C4-2B (cell line): ENCODE measurements at regions not wholly inside any gene's neighbourhood (a gene's known extent, or its start where the extent isn't known, plus 50 kb on each side); places are given as distances from the start of the nearest gene placed in this dataset.

Experiments
- H3K27ac ChIP-seq: fragments of 450-650 bp; 2 replicates; pipeline ENCODE4 v1.5.1; 2017
- ZFX ChIP-seq: fragments of 450-650 bp; IDR thresholded peaks from 2 replicates; pipeline ENCODE4 v1.6.1; 2017
- TF ChIP-seq, protein P1 (sequence below): fragments of 450-650 bp; conservative IDR thresholded peaks from 2 replicates; pipeline ENCODE4 v1.5.1; 2017; ENCODE audit warnings: mild to moderate bottlenecking

GRCh38 chr1:90798883-90799282, 81.8 kb upstream of the BARHL2 start:
- TF ChIP-seq ZFX: no peak
- TF ChIP-seq, protein P1, sequence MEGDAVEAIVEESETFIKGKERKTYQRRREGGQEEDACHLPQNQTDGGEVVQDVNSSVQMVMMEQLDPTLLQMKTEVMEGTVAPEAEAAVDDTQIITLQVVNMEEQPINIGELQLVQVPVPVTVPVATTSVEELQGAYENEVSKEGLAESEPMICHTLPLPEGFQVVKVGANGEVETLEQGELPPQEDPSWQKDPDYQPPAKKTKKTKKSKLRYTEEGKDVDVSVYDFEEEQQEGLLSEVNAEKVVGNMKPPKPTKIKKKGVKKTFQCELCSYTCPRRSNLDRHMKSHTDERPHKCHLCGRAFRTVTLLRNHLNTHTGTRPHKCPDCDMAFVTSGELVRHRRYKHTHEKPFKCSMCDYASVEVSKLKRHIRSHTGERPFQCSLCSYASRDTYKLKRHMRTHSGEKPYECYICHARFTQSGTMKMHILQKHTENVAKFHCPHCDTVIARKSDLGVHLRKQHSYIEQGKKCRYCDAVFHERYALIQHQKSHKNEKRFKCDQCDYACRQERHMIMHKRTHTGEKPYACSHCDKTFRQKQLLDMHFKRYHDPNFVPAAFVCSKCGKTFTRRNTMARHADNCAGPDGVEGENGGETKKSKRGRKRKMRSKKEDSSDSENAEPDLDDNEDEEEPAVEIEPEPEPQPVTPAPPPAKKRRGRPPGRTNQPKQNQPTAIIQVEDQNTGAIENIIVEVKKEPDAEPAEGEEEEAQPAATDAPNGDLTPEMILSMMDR: no peak
- H3K27ac ChIP-seq: no peak overlapping the region

DNA sequence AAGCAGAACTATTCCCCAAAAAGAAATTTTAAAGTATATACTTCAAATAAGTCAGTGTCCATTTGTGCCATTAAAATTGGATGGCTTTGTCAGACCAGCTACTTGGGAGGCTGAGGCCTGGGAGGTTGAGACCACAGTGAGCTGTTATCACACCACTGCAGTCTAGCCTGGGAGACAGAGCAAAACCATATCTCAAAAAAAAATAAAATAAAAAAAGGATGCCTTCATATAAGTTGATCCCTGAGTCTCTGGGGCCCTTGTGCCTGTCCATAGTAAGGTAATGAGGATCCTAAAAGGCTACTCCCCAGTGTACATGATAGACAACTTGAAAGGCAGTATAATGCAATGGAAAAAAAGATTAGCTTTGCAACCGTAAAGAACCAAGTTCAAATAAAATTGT, 81.2 kb upstream of the BARHL2 start:
- TF ChIP-seq, protein P1: no peak
- no peak overlapping the region for H3K27ac ChIP-seq

DNA sequence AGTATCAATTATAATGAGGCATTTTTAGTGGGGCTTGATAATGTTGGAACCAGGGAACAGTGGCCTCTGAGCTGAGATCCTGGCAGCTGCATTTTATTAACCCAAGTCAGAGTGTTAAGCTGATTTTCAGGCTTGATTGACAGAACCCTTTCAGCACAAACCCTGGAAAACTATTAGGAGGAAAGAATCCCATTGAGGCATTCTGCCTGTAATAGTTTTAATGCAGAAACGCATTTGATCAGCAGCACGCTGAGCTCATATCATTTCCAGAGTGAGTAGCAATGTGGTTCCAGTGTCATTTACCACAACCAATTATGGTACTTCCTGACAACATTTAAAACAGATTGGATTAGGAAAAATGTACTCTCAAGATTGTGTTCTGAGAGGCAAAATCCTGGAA, 78.3 kb upstream of the BARHL2 start:
- H3K27ac ChIP-seq: no peak overlapping the region
- TF ChIP-seq, protein P1: no peak
- no peak for TF ChIP-seq ZFX

- no peak overlapping the region for H3K27ac ChIP-seq
- TF ChIP-seq ZFX: no peak
- TF ChIP-seq, protein P1: no peak
Measured at GRCh38 chr1:90786709-90787108, 69.6 kb upstream of the BARHL2 start.

DNA sequence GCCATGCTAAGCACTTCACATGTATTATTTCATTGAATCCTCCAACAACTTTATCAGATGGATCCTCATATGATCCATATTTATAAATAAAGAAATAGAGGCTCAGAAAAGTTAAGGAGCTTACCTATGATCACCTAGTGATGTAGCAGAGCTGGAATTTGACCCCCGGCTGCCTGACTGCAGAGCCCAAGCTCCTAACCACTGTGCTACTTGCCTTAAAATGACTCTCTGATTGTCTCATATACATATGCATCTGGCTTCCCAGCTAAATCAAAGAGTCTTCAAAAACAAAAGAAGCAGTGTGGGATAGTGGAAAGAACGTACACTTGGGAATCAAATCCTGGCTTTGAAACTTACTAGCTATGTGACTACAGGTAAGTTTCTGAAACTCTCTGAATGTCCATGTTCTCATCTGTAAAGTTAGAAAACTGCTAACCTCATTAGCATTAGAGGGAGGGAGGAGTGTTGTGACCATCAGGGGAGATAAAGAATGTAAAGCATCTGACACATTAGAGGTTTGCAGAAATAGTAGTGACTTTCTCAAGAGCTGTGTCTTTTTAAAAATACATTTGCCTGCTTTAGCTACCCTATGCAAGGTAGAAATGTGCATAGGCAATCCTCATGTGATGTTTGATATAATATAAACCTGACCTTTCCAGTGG, 67.2 kb upstream of the BARHL2 start:
- H3K27ac ChIP-seq: no peak overlapping the region
- TF ChIP-seq ZFX: no peak
- TF ChIP-seq, protein P1: no peak

- TF ChIP-seq, protein P1: no peak
- TF ChIP-seq ZFX: no peak
- no peak overlapping the region for H3K27ac ChIP-seq
Measured at GRCh38 chr1:90783181-90783580, 66.1 kb upstream of the BARHL2 start.

DNA sequence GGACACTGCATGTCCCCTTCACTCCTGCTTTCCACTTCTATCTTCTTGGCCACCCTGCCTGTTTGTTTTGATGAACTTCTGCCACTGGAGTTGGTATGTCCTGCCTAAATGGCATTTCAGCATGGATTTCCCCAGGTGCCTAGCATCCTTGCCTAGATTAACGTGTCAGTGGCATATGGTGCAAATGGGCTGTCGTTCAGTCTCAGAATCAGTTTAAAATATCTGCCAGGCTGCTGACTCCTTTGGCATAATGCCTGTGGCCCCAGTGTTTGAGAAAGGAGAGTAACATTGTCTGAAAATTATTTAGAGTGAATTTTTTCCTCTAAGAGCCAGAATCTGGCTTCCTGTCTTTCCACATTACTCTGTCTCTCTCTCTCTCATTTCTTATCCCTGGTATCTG, 64.9 kb upstream of the BARHL2 start:
- no peak for TF ChIP-seq ZFX
- TF ChIP-seq, protein P1: no peak
- H3K27ac ChIP-seq: no peak overlapping the region
